ENCODE measurements at regions not wholly inside any gene's neighbourhood (a gene's known extent, or its start where the extent isn't known, plus 50 kb on each side); places are given as distances from the start of the nearest gene placed in this dataset.

GRCh38 chr3:40989141-40990061, 209.9 kb upstream of the CTNNB1 start:
- H3K4me1 ChIP-seq, result no peaks in the 10 kb centered on the region
- H3K27ac ChIP-seq, result no peak overlapping the region
- no peaks in the 10 kb centered on the region for H3K27me3 ChIP-seq
- no peak for DNase-seq
- WGBS, 2 donors, result 64 to 70% methylated on average over 6 of the region's 6 CpGs
- H3K4me3 ChIP-seq, result no peak overlapping the region
- intact Hi-C loops (cut with DNase I; ENCODE audit: low total_unique reads), result no loop called here
- no peaks in the 10 kb centered on the region for H3K9me3 ChIP-seq
- H3K36me3 ChIP-seq (ENCODE audit: low read depth, missing control alignments), result no peaks in the 10 kb centered on the region
- TF ChIP-seq CTCF (IDR thresholded peaks at IDR 0.05) (no peak), POLR2A (IDR thresholded peaks at IDR 0.05) (no peak)

- WGBS, 2 donors, result 92 to 97% methylated on average over 1 of the region's 1 CpG
- H3K27me3 ChIP-seq, result no peaks in the 10 kb centered on the region
These were observed 209.2 kb upstream of the CTNNB1 start for GRCh38 chr3:40990062-40990456.

GRCh38 chr3:40992023-40992422, 207.3 kb upstream of the CTNNB1 start:
- TF ChIP-seq POLR2A (IDR thresholded peaks at IDR 0.05) (no peak), CTCF (IDR thresholded peaks at IDR 0.05) (no peak)
- H3K4me3 ChIP-seq, result no peak overlapping the region
- no peak for DNase-seq

More at GRCh38 chr3:40990062-40990456, 209.2 kb upstream of the CTNNB1 start:
- no peak overlapping the region for H3K27ac ChIP-seq
- H3K9me3 ChIP-seq, result no peaks in the 10 kb centered on the region
- no peak for DNase-seq
- no peaks in the 10 kb centered on the region for H3K36me3 ChIP-seq (ENCODE audit: low read depth, missing control alignments)
- H3K4me3 ChIP-seq, result no peak overlapping the region
- TF ChIP-seq CTCF (IDR thresholded peaks at IDR 0.05) (no peak), POLR2A (IDR thresholded peaks at IDR 0.05) (no peak)
- intact Hi-C loops (cut with DNase I; ENCODE audit: low total_unique reads), result no loop called here
- H3K4me1 ChIP-seq, result no peaks in the 10 kb centered on the region

GRCh38 chr3:40994611-40995010, 204.7 kb upstream of the CTNNB1 start:
- no peak overlapping the region for H3K27ac ChIP-seq
- H3K9me3 ChIP-seq, result no peaks in the 10 kb centered on the region
- no peak overlapping the region for H3K4me3 ChIP-seq
- intact Hi-C loops (cut with DNase I; ENCODE audit: low total_unique reads), result no loop called here
- no peaks in the 10 kb centered on the region for H3K4me1 ChIP-seq
- TF ChIP-seq POLR2A (IDR thresholded peaks at IDR 0.05) (no peak), CTCF (IDR thresholded peaks at IDR 0.05) (no peak)
- no peak for DNase-seq
- no peaks in the 10 kb centered on the region for H3K27me3 ChIP-seq
- H3K36me3 ChIP-seq (ENCODE audit: low read depth, missing control alignments), result no peaks in the 10 kb centered on the region
- WGBS, 2 donors, result 87 to 93% methylated on average over 1 of the region's 1 CpG

More at GRCh38 chr3:40992023-40992422, 207.3 kb upstream of the CTNNB1 start:
- Histone ChIP-seq H3K4me1 (no peaks in the 10 kb centered on the region), H3K27ac (no peak overlapping the region), H3K27me3 (no peaks in the 10 kb centered on the region), H3K9me3 (no peaks in the 10 kb centered on the region), H3K36me3 (ENCODE audit: low read depth, missing control alignments) (no peaks in the 10 kb centered on the region)
- intact Hi-C loops (cut with DNase I; ENCODE audit: low total_unique reads), result no loop called here

GRCh38 chr3:40995271-40995670, 204.0 kb upstream of the CTNNB1 start:
- Histone ChIP-seq H3K4me1 (no peaks in the 10 kb centered on the region), H3K27ac (no peak overlapping the region), H3K9me3 (no peaks in the 10 kb centered on the region), H3K27me3 (no peaks in the 10 kb centered on the region), H3K36me3 (ENCODE audit: low read depth, missing control alignments) (no peaks in the 10 kb centered on the region), H3K4me3 (no peak overlapping the region)
- intact Hi-C loops (cut with DNase I; ENCODE audit: low total_unique reads), result no loop called here
- DNase-seq, result no peak
- 86 to 89% methylated on average over 2 of the region's 2 CpGs for WGBS, 2 donors
- no peak for TF ChIP-seq CTCF (IDR thresholded peaks at IDR 0.05)
- no peak for TF ChIP-seq POLR2A (IDR thresholded peaks at IDR 0.05)

Data from testis (tissue), 2 donors.